Left ventricle myocardium superior (tissue), 1 donor: ENCODE measurements at regions not wholly inside any gene's neighbourhood (a gene's known extent, or its start where the extent isn't known, plus 50 kb on each side); places are given as distances from the start of the nearest gene placed in this dataset.
"Not testable (repeated sequence)": the region's sequence is repeated elsewhere in the genome, so short reads cannot be mapped to it uniquely, and the experiment has no call there.

ENCODE experiments used
- ATAC-seq: fragments of 200-7000 bp; cut with Tn5 transposase; one replicate; pipeline ENCODE4 v1.9.1; 2020; ENCODE audit warnings: mild to moderate bottlenecking, moderate library complexity
- DNase-seq: peaks from one replicate; pipeline ENCODE4 v3.0.0-alpha.2; 2020
- intact Hi-C: fragments of 100-400 bp; cut with micrococcal nuclease; formaldehyde crosslinking; loops from one replicate; pipeline ENCODE4 v1.11.0; 2022
- donor health status: DM: no; HTN: yes; CAD: no; lungs with severe emphysema.

GRCh38 chr14:105666420-105666819 is 140.0 kb downstream of the TMEM121 start:
- intact Hi-C loops, result no loop called here
- DNase-seq, result no peak
- ATAC-seq, result no peak

- DNase-seq, intact Hi-C loops, ATAC-seq: not testable (repeated sequence)
Observed at GRCh38 chr14:105666991-105667662, 140.7 kb downstream of the TMEM121 start.

- DNase-seq, ATAC-seq, intact Hi-C loops: not testable (repeated sequence)
Observed at GRCh38 chr14:105667663-105668020, 141.3 kb downstream of the TMEM121 start.

DNA sequence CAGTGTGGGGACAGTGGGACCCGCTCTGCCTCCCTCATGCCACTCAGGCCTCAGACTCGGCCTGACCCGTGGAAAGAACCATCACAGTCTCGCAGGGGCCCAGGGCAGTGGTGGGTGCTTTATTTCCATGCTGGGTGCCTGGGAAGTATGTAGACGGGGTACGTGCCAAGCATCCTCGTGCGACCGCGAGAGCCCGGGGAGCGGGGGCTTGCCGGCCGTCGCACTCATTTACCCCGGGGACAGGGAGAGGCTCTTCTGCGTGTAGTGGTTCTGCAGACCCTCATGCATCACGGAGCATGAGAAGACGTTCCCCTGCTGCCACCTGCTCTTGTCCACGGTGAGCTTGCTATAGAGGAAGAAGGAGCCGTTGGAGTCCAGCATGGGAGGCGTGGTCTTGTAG is 141.6 kb downstream of the TMEM121 start:
- DNase-seq, ATAC-seq, intact Hi-C loops: not testable (repeated sequence)

GRCh38 chr14:105668471-105669230 is 142.3 kb downstream of the TMEM121 start:
- DNase-seq, ATAC-seq, intact Hi-C loops: not testable (repeated sequence)

DNA sequence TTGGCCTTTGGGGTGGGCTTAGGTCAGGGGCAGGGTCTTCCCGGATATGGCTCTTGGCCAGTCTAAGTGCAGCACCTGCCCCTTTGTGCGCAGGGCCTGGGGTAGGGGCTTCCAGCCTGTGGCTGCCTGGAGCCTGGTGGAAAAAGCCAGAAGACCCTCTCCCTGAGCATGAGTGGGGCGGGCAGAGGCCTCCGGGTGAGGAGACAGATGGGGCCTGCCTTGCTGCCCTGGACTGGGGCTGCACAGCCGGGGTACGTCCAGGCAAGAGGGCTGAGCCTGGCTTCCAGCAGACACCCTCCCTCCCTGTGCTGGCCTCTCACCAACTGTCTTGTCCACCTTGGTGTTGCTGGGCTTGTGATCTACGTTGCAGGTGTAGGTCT is 142.8 kb downstream of the TMEM121 start:
- ATAC-seq, DNase-seq, intact Hi-C loops: not testable (repeated sequence)

DNA sequence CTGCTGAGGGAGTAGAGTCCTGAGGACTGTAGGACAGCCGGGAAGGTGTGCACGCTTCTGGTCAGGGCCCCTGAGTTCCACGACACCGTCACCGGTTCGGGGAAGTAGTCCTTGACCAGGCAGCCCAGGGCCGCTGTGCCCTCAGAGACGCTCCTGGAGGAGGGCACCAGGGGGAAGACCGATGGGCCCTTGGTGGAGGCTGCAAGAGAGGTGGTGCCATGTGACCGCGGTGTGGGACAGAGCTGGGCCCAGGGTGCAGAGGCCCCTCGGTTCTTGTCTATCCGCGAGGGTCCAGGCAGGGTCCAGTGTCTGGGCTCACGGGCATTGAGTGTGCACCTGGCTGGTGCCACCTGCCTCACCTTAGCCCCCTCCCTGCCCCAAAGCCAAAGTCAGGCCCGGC is 143.3 kb downstream of the TMEM121 start:
- not testable (repeated sequence) for DNase-seq

DNA sequence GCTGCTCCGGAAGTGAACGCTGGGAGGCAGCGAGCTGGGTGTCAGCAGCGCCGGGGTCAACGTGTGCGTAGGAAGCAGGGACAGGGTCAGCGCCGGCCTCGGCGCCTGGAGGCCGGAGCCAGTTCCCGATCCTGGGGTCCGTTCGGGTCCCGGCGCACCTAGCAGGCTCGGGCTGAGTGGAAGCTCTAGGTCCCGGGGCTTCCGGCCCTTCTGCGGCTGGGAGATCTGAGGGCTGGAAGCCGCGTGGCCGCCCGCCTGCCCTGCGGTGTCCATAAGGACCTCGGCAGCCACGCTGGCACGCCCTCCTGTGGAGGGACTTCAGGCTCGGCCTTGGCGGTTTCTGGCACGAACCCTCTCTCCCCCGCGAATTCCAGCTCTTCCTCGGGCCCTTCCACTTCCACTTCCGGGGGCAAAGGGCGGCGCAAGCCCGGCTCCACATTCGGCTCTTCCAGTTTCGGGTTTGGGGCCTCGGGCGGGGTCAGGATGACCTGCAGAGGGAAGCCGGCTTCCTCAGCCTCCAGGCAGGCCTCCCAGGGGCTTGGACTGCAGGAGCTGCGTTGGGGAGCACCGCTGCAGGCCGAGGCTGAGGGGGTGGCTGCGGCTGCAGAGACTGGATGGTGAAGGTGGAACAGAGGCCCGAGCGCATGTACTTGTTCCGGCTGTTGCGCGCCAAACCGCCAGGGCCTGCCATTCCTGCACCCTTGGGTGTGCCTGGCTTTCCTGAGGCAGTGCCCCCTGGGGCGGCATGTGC is 146.2 kb downstream of the TMEM121 start:
- DNase-seq, intact Hi-C loops, ATAC-seq: not testable (repeated sequence)

More for the DNA sequence above, 143.3 kb downstream of the TMEM121 start:
- ATAC-seq, intact Hi-C loops: not testable (repeated sequence)

DNA sequence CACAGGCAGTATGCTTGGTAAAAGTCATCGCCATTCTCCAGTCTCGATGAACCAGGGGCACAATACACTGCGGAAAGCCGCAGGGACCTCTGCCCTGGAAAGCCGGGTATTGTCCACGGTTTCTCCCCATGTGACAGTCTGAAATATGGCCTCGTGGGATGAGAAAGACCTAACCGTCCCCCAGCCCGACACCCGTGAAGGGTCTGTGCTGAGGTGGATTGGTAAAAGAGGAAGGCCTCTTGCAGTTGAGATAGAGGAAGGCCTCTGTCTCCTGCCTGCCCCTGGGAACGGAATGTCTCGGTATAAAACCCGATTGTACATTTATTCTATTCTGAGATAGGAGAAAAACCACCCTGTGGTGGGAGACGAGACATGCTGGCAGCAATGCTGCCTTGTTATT is 149.1 kb downstream of the TMEM121 start:
- ATAC-seq, DNase-seq, intact Hi-C loops: not testable (repeated sequence)

DNA sequence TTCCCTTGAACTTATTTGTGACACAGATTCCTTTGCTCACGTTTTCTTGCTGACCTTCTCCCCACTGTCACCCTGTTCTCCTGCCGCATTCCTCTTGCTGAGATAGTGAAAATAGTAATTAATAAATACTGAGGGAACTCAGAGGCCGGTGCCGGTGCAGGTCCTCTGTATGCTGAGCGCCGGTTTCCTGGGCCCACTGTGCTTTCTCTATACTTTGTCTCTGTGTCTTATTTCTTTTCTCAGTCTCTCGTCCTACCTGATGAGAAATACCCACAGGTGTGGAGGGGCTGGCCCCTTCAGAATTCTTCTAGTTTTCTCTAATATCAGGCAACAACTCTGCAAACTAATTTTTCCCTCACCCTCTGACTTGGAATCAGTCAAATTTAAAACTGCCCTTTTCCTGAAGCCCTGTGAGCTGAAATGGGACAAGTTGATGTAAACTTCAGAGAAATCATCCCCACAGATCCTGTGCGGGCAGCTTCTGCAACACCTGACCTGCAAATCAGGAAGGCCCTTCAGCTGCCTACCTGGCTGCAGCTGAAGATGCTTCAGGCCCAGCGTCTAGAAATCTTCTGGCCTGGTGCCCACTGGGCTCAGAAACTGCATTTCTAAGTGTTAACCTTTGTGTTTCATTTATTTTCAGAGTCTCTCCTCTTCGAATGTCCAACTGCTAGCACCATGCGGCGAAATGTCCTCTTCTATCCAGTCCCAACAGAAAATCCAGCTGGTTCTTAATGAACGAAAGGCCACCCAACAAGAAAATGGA is 149.7 kb downstream of the TMEM121 start:
- DNase-seq, intact Hi-C loops, ATAC-seq: not testable (repeated sequence)

- intact Hi-C loops, DNase-seq, ATAC-seq: not testable (repeated sequence)
Observed at GRCh38 chr14:105678057-105678456, 151.7 kb downstream of the TMEM121 start.

GRCh38 chr14:105678996-105679958 is 152.9 kb downstream of the TMEM121 start:
- DNase-seq, intact Hi-C loops: not testable (repeated sequence)
- peak; percentile 29 for ATAC-seq

DNA sequence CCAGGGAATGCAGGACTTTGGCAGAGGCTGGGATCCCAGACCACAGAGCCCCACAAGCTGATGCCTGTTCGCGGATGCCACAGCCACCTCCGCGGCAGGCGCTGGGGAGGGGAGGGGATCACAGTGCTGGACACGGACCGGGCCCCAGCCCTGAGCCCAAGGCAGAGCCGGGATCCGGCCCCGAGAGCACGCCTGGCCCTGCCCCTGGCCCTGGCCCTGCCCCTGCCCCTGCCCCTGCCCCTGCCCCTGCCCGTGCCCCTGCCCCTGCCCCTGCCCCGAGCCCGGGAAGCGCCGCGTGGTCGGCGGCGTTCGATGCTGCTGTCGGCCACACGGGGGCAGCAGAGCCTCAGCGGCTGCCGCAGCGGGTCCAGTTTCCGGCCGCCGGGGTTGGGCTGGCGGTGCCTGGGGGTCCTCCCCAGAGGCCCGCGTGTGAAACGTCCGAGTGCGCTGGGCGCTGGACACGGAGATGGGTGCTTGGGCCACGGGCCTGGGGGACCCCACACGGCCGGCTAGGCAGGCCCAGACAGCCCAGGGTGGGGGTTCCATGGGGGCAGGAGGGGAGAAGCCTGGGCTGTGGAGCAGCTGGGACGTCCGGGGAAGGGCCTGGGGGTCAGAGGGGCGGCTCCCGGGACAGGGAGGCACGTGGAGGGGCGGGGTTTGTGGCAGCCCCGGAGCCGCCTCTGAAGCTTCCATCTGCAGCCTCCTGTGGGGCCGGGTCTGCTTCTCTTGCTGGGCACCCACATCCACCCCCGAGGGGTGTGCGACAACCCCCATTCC is 153.8 kb downstream of the TMEM121 start:
- intact Hi-C loops, DNase-seq: not testable (repeated sequence)
- peak; percentile 81 for ATAC-seq

DNA sequence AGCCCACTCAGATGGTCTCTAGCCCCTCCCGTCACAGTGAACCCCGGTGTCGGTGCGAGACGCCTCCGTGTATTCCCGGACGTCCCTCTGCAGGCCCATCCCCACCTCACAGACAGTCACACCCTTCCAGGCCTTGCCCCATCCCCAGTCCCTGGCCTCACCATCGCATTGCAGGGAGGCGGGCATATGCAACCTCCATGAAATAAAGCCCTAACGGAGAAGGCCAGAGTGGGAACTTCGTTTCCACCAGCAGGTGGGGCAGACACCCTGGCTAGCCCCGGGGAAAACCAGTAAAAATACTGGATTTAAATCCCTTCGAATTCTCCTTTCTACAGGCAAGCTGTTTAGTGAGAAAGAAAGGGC is 154.3 kb downstream of the TMEM121 start:
- DNase-seq, ATAC-seq, intact Hi-C loops: not testable (repeated sequence)

- ATAC-seq, DNase-seq, intact Hi-C loops: not testable (repeated sequence)
Observed at GRCh38 chr14:105681606-105682185, 155.3 kb downstream of the TMEM121 start.

GRCh38 chr14:105682442-105682841 is 156.1 kb downstream of the TMEM121 start:
- ATAC-seq, intact Hi-C loops, DNase-seq: not testable (repeated sequence)
